Neural cell (in vitro differentiated cells): ENCODE measurements at regions not wholly inside any gene's neighbourhood (a gene's known extent, or its start where the extent isn't known, plus 50 kb on each side); places are given as distances from the start of the nearest gene placed in this dataset.

Source experiments
- H2AFZ ChIP-seq: fragments of 200-600, 300-800 bp; sonication (generic), shearing (Covaris generic); 2 replicates; pipeline ENCODE4 v1.6.0; 2014; ENCODE audit warnings: low read depth, mild to moderate bottlenecking, antibody characterized with exemption, low read length, moderate library complexity
- H3F3A ChIP-seq: fragments of 200-600 bp; shearing (Covaris generic); 2 replicates; pipeline ENCODE4 v1.6.1; 2016; ENCODE audit warnings: mild to moderate bottlenecking, moderate library complexity, mixed read lengths, antibody characterized with exemption, low read length; ENCODE audit not compliant: insufficient read depth, poor library complexity, severe bottlenecking
- H3K27ac ChIP-seq: fragments of 200-600, 300-800 bp; sonication (generic), shearing (Covaris generic); 2 replicates; pipeline ENCODE4 v1.5.1; 2014; ENCODE audit warnings: mild to moderate bottlenecking, low read length, moderate library complexity
- H3K27me3 ChIP-seq: fragments of 300-800, 200-600 bp; sonication (generic), shearing (Covaris generic); 2 replicates; pipeline ENCODE4 v1.6.0; 2014; ENCODE audit warnings: mild to moderate bottlenecking, low read depth, low read length, moderate library complexity; ENCODE audit not compliant: insufficient read depth
- H3K36me3 ChIP-seq: fragments of 300-800, 200-600 bp; sonication (generic), shearing (Covaris generic); 2 replicates; pipeline ENCODE4 v1.5.1; 2014; ENCODE audit warnings: mild to moderate bottlenecking, antibody characterized with exemption, low read length, moderate library complexity; ENCODE audit not compliant: insufficient read depth
- H3K4me2 ChIP-seq: fragments of 300-800, 200-600 bp; sonication (generic), shearing (Covaris generic); 2 replicates; pipeline ENCODE4 v1.6.0; 2014; ENCODE audit warnings: mild to moderate bottlenecking, low read length
- H3K4me3 ChIP-seq: fragments of 300-800, 200-600 bp; sonication (generic), shearing (Covaris generic); 2 replicates; pipeline ENCODE4 v1.5.1; 2014; ENCODE audit warnings: mild to moderate bottlenecking, low read length, moderate library complexity
- H3K79me2 ChIP-seq: fragments of 200-600 bp; shearing (Covaris generic); replicated peaks from 2 replicates; pipeline ENCODE4 v1.6.0; 2014; ENCODE audit warnings: mild to moderate bottlenecking, low read length, moderate library complexity; ENCODE audit not compliant: insufficient read depth
- H3K9ac ChIP-seq: fragments of 300-800, 200-600 bp; sonication (generic), shearing (Covaris generic); 2 replicates; pipeline ENCODE4 v1.6.1; 2016; ENCODE audit warnings: mild to moderate bottlenecking, low read length, mixed read lengths
- H3K9me2 ChIP-seq: fragments of 200-600 bp; shearing (Covaris generic); 2 replicates; pipeline ENCODE4 v1.6.1; 2016; ENCODE audit warnings: mild to moderate bottlenecking, low read length, mixed read lengths; ENCODE audit not compliant: insufficient read depth
- H3K9me3 ChIP-seq: fragments of 200-600, 300-800 bp; sonication (generic), shearing (Covaris generic); 2 replicates; pipeline ENCODE4 v1.6.1; 2016; ENCODE audit warnings: mild to moderate bottlenecking, mixed run types, low read length, moderate library complexity, mixed read lengths
- H4K20me1 ChIP-seq: fragments of 200-600 bp; shearing (Covaris generic); 2 replicates; pipeline ENCODE4 v1.6.1; 2016; ENCODE audit warnings: mild to moderate bottlenecking, mixed run types; ENCODE audit not compliant: insufficient read depth
- EP300 ChIP-seq: fragments of 450-650 bp; conservative IDR thresholded peaks from 2 replicates; pipeline ENCODE4 v1.6.1; 2014; ENCODE audit warnings: antibody characterized with exemption, mild to moderate bottlenecking, moderate library complexity; ENCODE audit not compliant: poor library complexity, severe bottlenecking
- EZH2 ChIP-seq: fragments of 200-600, 300-800 bp; shearing (Covaris generic), sonication (generic); IDR thresholded peaks from 2 replicates; pipeline ENCODE4 v1.6.1; 2014; ENCODE audit warnings: antibody characterized with exemption, low read length, borderline replicate concordance, mild to moderate bottlenecking; ENCODE audit not compliant: insufficient read depth, poor library complexity, severe bottlenecking
- MXI1 ChIP-seq: fragments of 450-650 bp; conservative IDR thresholded peaks from 2 replicates; pipeline ENCODE4 v1.6.1; 2014; ENCODE audit warnings: antibody characterized with exemption, mild to moderate bottlenecking; ENCODE audit not compliant: poor library complexity, severe bottlenecking
- POLR2AphosphoS5 ChIP-seq: IDR thresholded peaks from 2 replicates; pipeline ENCODE4 v1.6.1; 2012
- RAD21 ChIP-seq: fragments of 450-650 bp; conservative IDR thresholded peaks from 2 replicates; pipeline ENCODE4 v1.6.1; 2014; ENCODE audit warnings: antibody characterized with exemption, mild to moderate bottlenecking, moderate library complexity
- REST ChIP-seq: IDR thresholded peaks from 2 replicates; pipeline ENCODE4 v1.6.1; 2012; ENCODE audit warnings: borderline replicate concordance
- SMC3 ChIP-seq: fragments of 450-650 bp; conservative IDR thresholded peaks from 2 replicates; pipeline ENCODE4 v1.6.1; 2014; ENCODE audit warnings: antibody characterized with exemption, mild to moderate bottlenecking, moderate library complexity; ENCODE audit not compliant: poor library complexity
- TAF1 ChIP-seq: IDR thresholded peaks from 2 replicates; pipeline ENCODE4 v1.6.1; 2012; ENCODE audit warnings: low read depth
- TF ChIP-seq, protein P1 (sequence below): fragments of 450-650 bp; IDR thresholded peaks from 2 replicates; pipeline ENCODE4 v1.5.1; 2014; ENCODE audit warnings: antibody characterized with exemption, mild to moderate bottlenecking, moderate library complexity; ENCODE audit not compliant: poor library complexity, severe bottlenecking

DNA sequence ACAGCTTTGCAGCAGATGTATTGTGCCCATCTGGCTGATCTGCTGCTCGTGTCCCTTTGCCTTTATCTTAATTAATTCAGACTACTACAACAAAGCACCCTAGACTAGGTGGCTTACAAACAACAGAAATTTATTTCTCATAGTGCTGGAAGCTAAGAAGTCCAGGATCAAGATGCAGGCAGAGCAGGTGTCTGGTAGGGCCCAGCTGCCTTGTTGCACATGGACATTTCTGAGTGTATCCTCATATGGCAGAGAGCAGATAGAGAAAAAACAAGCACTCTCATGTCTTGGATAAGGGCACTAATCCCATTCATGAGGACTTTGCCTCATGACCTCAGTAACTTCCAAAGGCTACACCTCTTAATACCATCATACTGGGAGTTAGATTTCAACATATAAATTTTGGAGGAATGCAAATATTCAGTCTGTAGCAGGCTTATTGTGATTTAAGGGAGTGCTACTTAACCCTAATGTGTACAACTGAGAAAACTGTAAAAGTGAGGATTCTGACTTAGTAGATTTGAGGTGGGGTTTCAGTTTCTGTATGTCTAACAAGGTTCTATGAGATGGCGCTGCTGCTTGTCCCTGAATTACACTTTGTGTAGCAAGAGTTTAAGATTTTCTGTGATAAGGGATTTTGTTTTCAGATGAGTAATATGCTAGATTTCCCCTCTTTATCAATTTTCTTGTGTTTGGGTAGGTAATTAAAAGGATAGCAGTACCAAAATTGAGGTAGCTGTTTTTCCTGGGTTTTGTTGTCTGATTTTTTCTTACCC is 473.2 kb upstream of the TECRL start:
- no peak overlapping the region for H3K4me2 ChIP-seq
- H3K9ac ChIP-seq = no peak overlapping the region
- TF ChIP-seq, protein P1, sequence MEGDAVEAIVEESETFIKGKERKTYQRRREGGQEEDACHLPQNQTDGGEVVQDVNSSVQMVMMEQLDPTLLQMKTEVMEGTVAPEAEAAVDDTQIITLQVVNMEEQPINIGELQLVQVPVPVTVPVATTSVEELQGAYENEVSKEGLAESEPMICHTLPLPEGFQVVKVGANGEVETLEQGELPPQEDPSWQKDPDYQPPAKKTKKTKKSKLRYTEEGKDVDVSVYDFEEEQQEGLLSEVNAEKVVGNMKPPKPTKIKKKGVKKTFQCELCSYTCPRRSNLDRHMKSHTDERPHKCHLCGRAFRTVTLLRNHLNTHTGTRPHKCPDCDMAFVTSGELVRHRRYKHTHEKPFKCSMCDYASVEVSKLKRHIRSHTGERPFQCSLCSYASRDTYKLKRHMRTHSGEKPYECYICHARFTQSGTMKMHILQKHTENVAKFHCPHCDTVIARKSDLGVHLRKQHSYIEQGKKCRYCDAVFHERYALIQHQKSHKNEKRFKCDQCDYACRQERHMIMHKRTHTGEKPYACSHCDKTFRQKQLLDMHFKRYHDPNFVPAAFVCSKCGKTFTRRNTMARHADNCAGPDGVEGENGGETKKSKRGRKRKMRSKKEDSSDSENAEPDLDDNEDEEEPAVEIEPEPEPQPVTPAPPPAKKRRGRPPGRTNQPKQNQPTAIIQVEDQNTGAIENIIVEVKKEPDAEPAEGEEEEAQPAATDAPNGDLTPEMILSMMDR = no peak
- TF ChIP-seq REST (no peak), POLR2AphosphoS5 (no peak), EZH2 (no peak)
- no peaks in the 10 kb centered on the region for H4K20me1 ChIP-seq
- no peaks in the 10 kb centered on the region for H3K79me2 ChIP-seq
- H2AFZ ChIP-seq = no peak overlapping the region
- H3F3A ChIP-seq = no peaks in the 10 kb centered on the region
- H3K27ac ChIP-seq = no peak overlapping the region
- H3K27me3 ChIP-seq = no peaks in the 10 kb centered on the region
- H3K4me3 ChIP-seq = no peak overlapping the region
- no peaks in the 10 kb centered on the region for H3K9me2 ChIP-seq
- no peaks in the 10 kb centered on the region for H3K9me3 ChIP-seq
- no peaks in the 10 kb centered on the region for H3K36me3 ChIP-seq

DNA sequence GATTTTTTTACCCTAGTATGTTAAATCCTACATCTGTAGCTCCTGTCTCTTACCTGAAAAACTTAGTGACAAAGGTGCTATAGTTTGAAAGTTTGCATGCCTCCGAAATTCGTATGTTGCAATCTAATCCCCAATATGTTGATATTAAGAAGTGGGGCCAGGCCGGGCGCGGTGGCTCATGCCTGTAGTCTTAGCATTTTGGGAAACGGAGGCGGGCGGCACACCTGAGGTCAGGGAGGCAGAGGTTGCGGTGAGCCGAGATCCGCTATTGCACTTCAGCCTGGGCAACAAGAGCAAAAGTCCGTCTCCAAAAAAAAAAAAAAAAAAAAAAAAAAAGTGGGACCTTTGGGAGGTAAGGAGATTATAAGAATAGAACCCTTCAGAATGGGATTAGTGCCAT is 471.3 kb upstream of the TECRL start:
- Histone ChIP-seq H3K4me2 (no peak overlapping the region), H3K27me3 (no peaks in the 10 kb centered on the region), H3K27ac (no peak overlapping the region), H3K9ac (no peak overlapping the region), H2AFZ (no peak overlapping the region), H4K20me1 (no peaks in the 10 kb centered on the region), H3K9me3 (no peaks in the 10 kb centered on the region), H3K36me3 (no peaks in the 10 kb centered on the region), H3K79me2 (no peaks in the 10 kb centered on the region), H3K4me3 (no peak overlapping the region), H3F3A (no peaks in the 10 kb centered on the region), H3K9me2 (no peaks in the 10 kb centered on the region)
- no peak for TF ChIP-seq SMC3
- TF ChIP-seq RAD21 = no peak
- no peak for TF ChIP-seq EZH2
- TF ChIP-seq POLR2AphosphoS5 = no peak
- no peak for TF ChIP-seq EP300
- no peak for TF ChIP-seq TAF1
- no peak for TF ChIP-seq REST
- TF ChIP-seq, protein P1 = no peak
- no peak for TF ChIP-seq MXI1
